PC-9 (cell line): ENCODE measurements at regions not wholly inside any gene's neighbourhood (a gene's known extent, or its start where the extent isn't known, plus 50 kb on each side); places are given as distances from the start of the nearest gene placed in this dataset.

ENCODE experiments used
- BruUV-seq: library from RNA; stranded (reverse); fragments of 400-500 nt; replicated peaks from 2 replicates; lab custom pipeline; 2021; lab: Mats Ljungman, UMichigan
- CTCF ChIA-PET: fragments of 300-600 bp; sonication (Branson Sonifier 250); formaldehyde crosslinking; loops from one replicate; lab custom pipeline; 2022; ENCODE audit warnings: antibody characterized with exemption; lab: Charles Lee
- POLR2A ChIA-PET: fragments of 300-600 bp; sonication (Branson Sonifier 250); formaldehyde crosslinking; loops from one replicate; lab custom pipeline; 2022; ENCODE audit warnings: antibody characterized with exemption; ENCODE audit not compliant: unreplicated experiment; lab: Charles Lee
- DNase-seq, 2 experiments: peaks; one replicate each; pipeline versions ENCODE4 v3.0.0 to v3.0.0-alpha.2; 2015 to 2022; ENCODE audit warnings: mixed read lengths in 1 of 2
- H2AFZ ChIP-seq: fragments of 200-600 bp; sonication (generic); 2 replicates; pipeline ENCODE4 v1.8.1; 2017; ENCODE audit warnings: antibody characterized with exemption
- H3F3A ChIP-seq: fragments of 200-600 bp; sonication (generic); 2 replicates; pipeline ENCODE4 v1.8.1; 2017; ENCODE audit warnings: antibody characterized with exemption, mild to moderate bottlenecking, low read depth; ENCODE audit not compliant: insufficient read depth
- H3K27ac ChIP-seq: fragments of 200-600 bp; sonication (generic); 2 replicates; pipeline ENCODE4 v1.6.1; 2016; ENCODE audit warnings: mixed run types
- H3K27me3 ChIP-seq: fragments of 200-600 bp; sonication (generic); 2 replicates; pipeline ENCODE4 v1.6.1; 2016; ENCODE audit warnings: low read depth, mixed run types; ENCODE audit not compliant: insufficient read depth
- H3K36me3 ChIP-seq: fragments of 200-600 bp; sonication (generic); 2 replicates; pipeline ENCODE4 v1.6.1; 2016; ENCODE audit warnings: low read depth, mixed run types
- H3K4me1 ChIP-seq: fragments of 200-600 bp; sonication (generic); replicated peaks from 2 replicates; pipeline ENCODE4 v1.6.1; 2016; ENCODE audit warnings: mixed run types; ENCODE audit not compliant: insufficient read depth
- H3K4me2 ChIP-seq: fragments of 200-600 bp; sonication (generic); 2 replicates; pipeline ENCODE4 v1.6.1; 2017; ENCODE audit warnings: mixed run types
- H3K4me3 ChIP-seq: fragments of 200-600 bp; sonication (generic); 2 replicates; pipeline ENCODE4 v1.6.1; 2016; ENCODE audit warnings: mixed run types
- H3K79me2 ChIP-seq: fragments of 200-600 bp; sonication (generic); 2 replicates; pipeline ENCODE4 v1.6.1; 2017; ENCODE audit warnings: low read depth, mixed run types
- H3K9me2 ChIP-seq: fragments of 200-600 bp; sonication (generic); 2 replicates; pipeline ENCODE4 v1.8.1; 2017; ENCODE audit warnings: mild to moderate bottlenecking; ENCODE audit not compliant: insufficient read depth
- H3K9me3 ChIP-seq: fragments of 200-600 bp; sonication (generic); 2 replicates; pipeline ENCODE4 v1.8.1; 2016; ENCODE audit warnings: low read depth; ENCODE audit not compliant: insufficient read depth
- H4K20me1 ChIP-seq: fragments of 200-600 bp; sonication (generic); 2 replicates; pipeline ENCODE4 v1.8.1; 2017; ENCODE audit not compliant: insufficient read depth
- CTCF ChIP-seq: fragments of 200-600 bp; sonication (generic); conservative IDR thresholded peaks from 2 replicates; pipeline ENCODE4 v1.6.1; 2017; ENCODE audit warnings: mixed run types, antibody characterized with exemption, mild to moderate bottlenecking, moderate library complexity
- EZH2 ChIP-seq: fragments of 200-600 bp; sonication (generic); IDR thresholded peaks from 2 replicates; pipeline ENCODE4 v1.8.0; 2017; ENCODE audit warnings: antibody characterized with exemption, low read depth
- intact Hi-C: fragments of 100-400 bp; cut with micrococcal nuclease; formaldehyde crosslinking; loops from one replicate; pipeline ENCODE4 v1.10.0; 2022; ENCODE audit not compliant: unreplicated experiment

GRCh38 chr10:52659085-52659484 is 113.5 kb downstream of the MBL2 start:
- no TSS peak for BruUV-seq
- CTCF ChIA-PET: no interaction called here
- intact Hi-C loops: no loop called here

GRCh38 chr10:52662256-52662655 is 110.3 kb downstream of the MBL2 start:
- intact Hi-C loops: no loop called here
- Histone ChIP-seq H2AFZ (no peak overlapping the region), H3K4me1 (no peaks in the 10 kb centered on the region), H3K9me2 (no peaks in the 10 kb centered on the region), H3K4me2 (no peak overlapping the region), H3K27me3 (no peaks in the 10 kb centered on the region), H3K9me3 (no peaks in the 10 kb centered on the region), H4K20me1 (no peaks in the 10 kb centered on the region), H3K79me2 (no peaks in the 10 kb centered on the region), H3F3A (no peaks in the 10 kb centered on the region), H3K36me3 (no peaks in the 10 kb centered on the region), H3K4me3 (no peak overlapping the region), H3K27ac (no peak overlapping the region)
- CTCF ChIA-PET: no interaction called here
- POLR2A ChIA-PET: no interaction called here
- no peak for DNase-seq
- TF ChIP-seq EZH2 (no peak), CTCF (no peak)
- BruUV-seq: no TSS peak

More at GRCh38 chr10:52659085-52659484, 113.5 kb downstream of the MBL2 start:
- Histone ChIP-seq H3K9me3 (no peaks in the 10 kb centered on the region), H3K4me1 (no peaks in the 10 kb centered on the region), H3K79me2 (no peaks in the 10 kb centered on the region), H3K4me2 (no peak overlapping the region), H3K4me3 (no peak overlapping the region), H3K27ac (no peak overlapping the region), H3K27me3 (no peaks in the 10 kb centered on the region), H3F3A (no peaks in the 10 kb centered on the region), H4K20me1 (no peaks in the 10 kb centered on the region), H3K36me3 (no peaks in the 10 kb centered on the region), H2AFZ (no peak overlapping the region), H3K9me2 (no peaks in the 10 kb centered on the region)
- no peak for DNase-seq
- POLR2A ChIA-PET: no interaction called here
- TF ChIP-seq EZH2 (no peak), CTCF (no peak)

GRCh38 chr10:52663161-52663560 is 109.4 kb downstream of the MBL2 start:
- Histone ChIP-seq H3K9me3 (no peaks in the 10 kb centered on the region), H3K4me2 (no peak overlapping the region), H3F3A (no peaks in the 10 kb centered on the region), H3K79me2 (no peaks in the 10 kb centered on the region), H3K9me2 (no peaks in the 10 kb centered on the region), H3K27ac (no peak overlapping the region), H2AFZ (no peak overlapping the region), H3K36me3 (no peaks in the 10 kb centered on the region), H4K20me1 (no peaks in the 10 kb centered on the region), H3K4me3 (no peak overlapping the region), H3K27me3 (no peaks in the 10 kb centered on the region), H3K4me1 (no peaks in the 10 kb centered on the region)
- no peak for TF ChIP-seq EZH2
- TF ChIP-seq CTCF: no peak
- no TSS peak for BruUV-seq
- POLR2A ChIA-PET: no interaction called here
- CTCF ChIA-PET: no interaction called here
- intact Hi-C loops: no loop called here
- DNase-seq: no peak
